Urothelium cell line (cell line): ENCODE measurements at regions not wholly inside any gene's neighbourhood (a gene's known extent, or its start where the extent isn't known, plus 50 kb on each side); places are given as distances from the start of the nearest gene placed in this dataset.
A peak's percentile ranks its signal among the peaks of the same experiment; 100 is the strongest.
"Not testable (repeated sequence)": the region's sequence is repeated elsewhere in the genome, so short reads cannot be mapped to it uniquely, and the experiment has no call there.

Experiments
- DNase-seq: peaks from one replicate; pipeline ENCODE4 v3.0.0; 2011; ENCODE audit warnings: low spot score, mixed read lengths
- FAIRE-seq: peaks from 2 replicates; lab custom pipeline; 2011; peaks lifted over from hg19 to GRCh38; lab: Jason Lieb, UNC

- no peak for DNase-seq
Observed at GRCh38 chr5:101673120-101673519, 623.0 kb downstream of the SLCO4C1 start.

GRCh38 chr5:101664071-101664791, 631.9 kb downstream of the SLCO4C1 start:
- no peak for FAIRE-seq
- no peak for DNase-seq

More at GRCh38 chr5:101673120-101673519, 623.0 kb downstream of the SLCO4C1 start:
- no peak for FAIRE-seq

DNA sequence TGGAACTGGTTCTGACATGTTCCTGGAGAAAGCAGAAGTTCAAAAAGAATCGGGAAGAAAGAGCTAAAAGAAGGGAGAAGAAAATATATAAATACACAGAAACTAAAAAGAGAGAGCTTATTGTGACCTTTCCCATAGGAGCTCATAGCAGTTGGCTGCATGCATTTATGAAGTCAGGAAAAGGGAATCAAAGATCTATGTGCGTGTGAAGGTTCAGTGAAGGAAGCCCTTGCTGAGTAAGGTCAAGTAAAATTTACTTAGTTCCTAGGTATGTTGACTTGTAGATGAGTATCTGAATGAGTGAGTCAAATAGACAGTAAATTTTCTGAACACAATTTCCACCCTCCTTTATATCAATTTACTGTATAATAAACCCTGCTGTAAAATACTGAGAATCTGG, 632.5 kb downstream of the SLCO4C1 start:
- DNase-seq (no peak), FAIRE-seq (no peak)

GRCh38 chr5:101662263-101662662, 633.8 kb downstream of the SLCO4C1 start:
- FAIRE-seq (no peak), DNase-seq (no peak)

GRCh38 chr5:101658433-101658832, 637.7 kb downstream of the SLCO4C1 start:
- DNase-seq (peak; percentile 27), FAIRE-seq (no peak)

DNA sequence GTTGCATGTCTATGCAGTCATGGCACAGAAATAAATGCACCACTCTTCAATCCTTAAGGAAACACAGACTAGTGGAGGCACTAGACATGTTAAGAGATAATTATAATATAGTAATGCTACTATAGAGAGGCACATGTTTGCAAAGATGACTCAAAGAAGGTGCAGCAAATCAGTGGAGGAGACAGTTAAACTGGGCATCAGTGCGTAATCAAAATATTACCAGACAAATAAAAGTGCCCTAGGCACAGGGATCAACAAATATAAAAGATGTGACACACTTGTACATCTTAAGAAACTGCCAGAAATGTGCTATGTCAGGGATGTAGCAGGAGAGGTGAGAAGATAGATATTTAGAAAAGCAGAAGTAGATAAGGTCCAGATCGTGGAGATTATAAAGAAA, 642.1 kb downstream of the SLCO4C1 start:
- no peak for DNase-seq
- FAIRE-seq, result no peak

DNA sequence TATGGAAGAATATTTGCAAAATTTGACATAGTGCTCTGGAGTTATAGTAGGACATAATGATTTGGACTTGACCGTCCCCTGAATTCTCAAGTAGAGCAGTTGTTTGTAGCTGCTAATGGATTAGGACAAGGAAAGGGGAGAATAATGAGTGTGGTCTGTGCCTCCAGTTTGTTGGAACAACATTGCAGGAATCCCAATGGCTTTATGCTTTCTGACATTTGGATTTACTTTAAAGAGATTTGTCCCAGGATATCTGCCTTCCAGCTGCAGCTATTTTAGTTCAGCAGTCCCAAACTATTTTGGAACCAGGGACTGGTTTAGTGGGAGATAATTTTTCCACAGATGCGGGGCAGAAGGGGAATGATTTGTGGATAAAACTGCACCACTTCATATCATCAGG, 648.2 kb downstream of the SLCO4C1 start:
- no peak for DNase-seq
- FAIRE-seq, result no peak

DNA sequence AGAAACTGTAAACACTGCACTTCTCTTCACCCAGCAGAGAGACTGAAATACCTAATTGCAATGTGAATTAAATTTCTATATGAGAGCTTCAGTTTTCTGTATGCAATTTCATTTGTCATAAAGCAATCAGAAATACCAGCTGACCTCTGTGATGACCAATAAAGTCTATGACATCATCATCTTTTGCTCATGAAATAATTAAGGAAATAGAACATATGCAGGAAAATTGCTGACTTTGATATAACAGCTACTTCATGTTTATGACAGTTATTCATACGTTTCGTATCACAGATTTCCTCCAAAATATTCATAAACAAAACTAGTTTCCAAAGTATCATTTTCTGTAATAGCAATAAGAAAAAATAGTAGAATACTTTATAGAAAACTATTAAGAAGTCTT, 652.3 kb downstream of the SLCO4C1 start:
- DNase-seq, result no peak
- no peak for FAIRE-seq

- FAIRE-seq (no peak), DNase-seq (no peak)
Observed at GRCh38 chr5:101637599-101637998, 658.5 kb downstream of the SLCO4C1 start.

DNA sequence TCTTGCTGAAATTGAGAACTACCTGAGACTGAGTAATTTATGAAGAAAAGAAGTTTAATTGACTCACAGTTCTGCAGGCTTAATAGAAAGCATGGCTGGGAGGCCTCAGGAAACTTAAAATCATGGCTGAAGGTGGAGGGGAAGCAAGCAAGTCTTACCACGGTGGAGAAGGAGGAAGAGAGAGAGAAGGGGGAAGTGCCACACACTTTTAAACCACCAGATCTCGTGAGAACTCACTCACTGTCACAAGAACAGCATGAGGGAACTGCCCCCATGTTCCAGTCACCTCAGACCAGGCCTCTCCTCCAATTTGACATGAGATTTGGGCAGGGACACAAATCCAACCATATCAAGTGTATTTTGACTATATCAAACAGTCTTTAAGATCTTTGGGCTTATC, 668.3 kb downstream of the SLCO4C1 start:
- not testable (repeated sequence) for DNase-seq, FAIRE-seq

GRCh38 chr5:101626572-101626971, 669.5 kb downstream of the SLCO4C1 start:
- no peak for FAIRE-seq
- no peak for DNase-seq

DNA sequence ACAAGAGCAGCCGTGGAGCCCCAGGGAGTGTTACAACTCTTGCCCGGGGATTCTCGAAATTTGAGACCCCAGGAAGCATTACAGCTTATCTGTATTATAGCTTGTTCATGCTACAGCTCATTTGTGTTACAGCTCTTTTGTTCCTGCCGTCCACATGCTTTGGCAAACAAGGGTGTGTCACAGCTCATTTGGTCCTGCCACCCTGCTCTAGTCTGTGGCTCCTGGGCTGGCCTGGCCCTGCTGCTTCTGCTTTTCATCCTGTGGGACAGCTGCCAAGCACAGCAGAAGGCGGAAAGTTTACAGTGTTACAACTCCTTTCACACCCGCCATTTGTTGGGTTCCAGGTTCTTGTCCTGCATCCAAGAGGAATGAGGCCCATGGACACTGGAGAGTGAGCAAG, 685.0 kb downstream of the SLCO4C1 start:
- FAIRE-seq (no peak), DNase-seq (no peak)

- FAIRE-seq (no peak), DNase-seq (no peak)
Observed at GRCh38 chr5:101608322-101608721, 687.8 kb downstream of the SLCO4C1 start.

- no peak for FAIRE-seq
- no peak for DNase-seq
Observed at GRCh38 chr5:101605700-101606099, 690.4 kb downstream of the SLCO4C1 start.

DNA sequence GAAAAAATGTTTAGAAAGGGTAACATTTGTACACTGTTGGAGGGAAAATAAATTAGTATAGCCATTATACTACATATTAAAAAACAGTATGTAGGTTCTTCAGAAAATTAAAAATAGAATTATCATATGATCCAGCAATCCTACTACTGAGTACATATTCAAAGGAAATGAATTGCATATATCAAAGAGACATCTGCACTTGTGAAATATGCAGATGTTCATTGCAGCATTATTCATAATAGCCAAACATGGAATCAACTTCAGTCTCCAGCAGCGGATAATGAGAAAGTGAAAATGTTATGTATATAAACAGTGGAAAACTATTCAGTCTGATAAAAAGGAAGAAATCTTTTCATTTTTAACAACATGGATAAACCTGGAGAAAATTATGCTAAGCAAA, 695.5 kb downstream of the SLCO4C1 start:
- FAIRE-seq, result no peak
- DNase-seq, result no peak

DNA sequence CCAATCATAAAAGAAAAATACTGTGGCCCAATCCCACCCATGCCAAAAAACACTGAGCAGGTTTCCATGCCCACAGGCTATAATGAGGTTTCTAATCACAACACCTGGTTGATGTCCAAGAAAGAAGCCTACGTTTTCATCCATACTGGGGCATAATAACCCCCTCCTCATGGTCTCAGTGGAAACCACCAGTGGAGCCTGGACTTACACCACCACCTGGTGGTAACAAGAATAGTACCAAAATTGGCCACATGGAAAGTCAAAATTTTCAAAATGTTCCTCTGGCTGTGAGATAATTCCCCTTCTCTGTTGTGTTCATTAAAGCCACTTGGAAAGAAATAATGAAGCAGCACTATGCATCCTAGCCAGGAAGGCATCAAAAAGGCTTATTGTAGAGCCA, 687.3 kb upstream of the ST8SIA4 start:
- no peak for DNase-seq
- FAIRE-seq, result no peak

DNA sequence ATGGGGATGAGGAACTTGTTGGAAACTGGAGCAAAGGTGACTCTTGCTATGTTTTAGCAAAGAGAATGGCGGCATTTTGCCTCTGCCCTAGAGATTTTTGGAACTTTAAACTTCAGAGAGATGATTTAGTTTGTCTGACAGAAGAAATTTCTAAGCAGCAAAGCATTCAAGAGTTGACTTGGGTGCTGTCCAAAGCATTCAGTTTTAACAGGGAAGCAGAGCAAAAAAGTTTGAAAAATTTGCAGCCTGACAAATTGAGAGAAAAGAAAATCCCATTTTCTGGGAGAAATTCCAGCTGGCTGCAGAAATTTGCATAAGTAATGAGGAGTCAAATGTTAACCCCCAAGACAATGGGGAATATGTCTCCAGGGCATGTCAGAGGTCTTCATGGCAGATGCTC, 682.3 kb upstream of the ST8SIA4 start:
- DNase-seq, result no peak

GRCh38 chr5:101580591-101580990, 677.5 kb upstream of the ST8SIA4 start:
- DNase-seq (no peak), FAIRE-seq (no peak)

More for the DNA sequence above, 682.3 kb upstream of the ST8SIA4 start:
- FAIRE-seq, result no peak

DNA sequence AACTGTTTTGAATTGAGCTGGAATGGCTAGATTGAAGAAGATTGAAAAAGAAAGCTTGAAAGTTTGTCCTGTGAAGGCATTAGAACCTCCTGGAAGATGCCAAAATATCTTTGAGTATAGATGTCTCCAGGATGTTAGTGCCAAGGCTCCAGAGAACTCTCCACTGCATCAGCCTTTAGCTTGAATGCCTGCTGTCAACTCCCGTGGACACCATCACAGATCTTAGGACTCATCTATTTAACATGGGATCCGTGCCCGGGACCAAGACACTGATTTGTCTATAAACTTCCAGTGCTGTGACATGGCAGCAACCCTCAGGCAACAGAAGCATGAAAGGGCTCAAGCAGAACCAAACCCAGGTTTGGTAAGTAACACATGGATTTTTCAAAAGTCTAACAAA, 670.9 kb upstream of the ST8SIA4 start:
- DNase-seq (no peak), FAIRE-seq (no peak)

DNA sequence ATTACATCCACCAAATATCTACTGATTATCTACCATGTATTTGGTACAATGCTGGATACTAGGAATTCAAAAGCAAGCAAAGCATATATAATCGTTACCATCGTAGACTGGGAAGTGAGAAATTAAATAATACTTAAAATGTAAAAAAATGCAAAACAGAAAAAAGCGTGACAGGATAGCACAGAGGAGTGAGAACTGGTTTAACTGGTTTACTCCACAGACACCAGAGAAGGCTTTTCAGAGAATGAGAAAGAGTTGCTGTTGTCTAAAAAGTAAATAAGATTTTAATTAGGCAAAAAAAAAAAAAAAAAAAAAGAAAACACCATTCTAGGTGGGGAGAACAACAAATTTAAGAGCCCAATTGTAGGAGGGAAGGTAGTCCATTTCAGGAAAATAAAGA, 657.9 kb upstream of the ST8SIA4 start:
- DNase-seq (no peak), FAIRE-seq (no peak)

DNA sequence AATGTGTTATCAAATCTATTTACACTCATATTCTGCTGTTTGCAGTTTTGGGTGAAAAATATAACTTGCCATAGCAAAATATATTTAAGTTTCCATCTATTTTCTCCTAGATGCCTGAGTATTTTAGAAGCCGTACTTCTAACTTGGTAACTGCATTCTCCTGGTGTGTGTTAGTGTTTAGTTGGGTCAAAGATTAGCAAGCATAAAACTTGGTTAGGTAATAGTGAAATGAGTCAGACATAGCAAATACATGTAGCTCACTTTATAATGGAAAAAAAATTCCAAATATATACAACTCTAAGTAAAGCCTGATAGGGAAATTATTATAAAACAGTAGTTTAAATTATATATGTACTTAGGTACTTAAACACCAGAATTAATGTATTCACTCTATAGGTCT, 640.7 kb upstream of the ST8SIA4 start:
- DNase-seq, result no peak
- FAIRE-seq, result no peak

GRCh38 chr5:101539315-101539714, 636.2 kb upstream of the ST8SIA4 start:
- DNase-seq (no peak), FAIRE-seq (no peak)

DNA sequence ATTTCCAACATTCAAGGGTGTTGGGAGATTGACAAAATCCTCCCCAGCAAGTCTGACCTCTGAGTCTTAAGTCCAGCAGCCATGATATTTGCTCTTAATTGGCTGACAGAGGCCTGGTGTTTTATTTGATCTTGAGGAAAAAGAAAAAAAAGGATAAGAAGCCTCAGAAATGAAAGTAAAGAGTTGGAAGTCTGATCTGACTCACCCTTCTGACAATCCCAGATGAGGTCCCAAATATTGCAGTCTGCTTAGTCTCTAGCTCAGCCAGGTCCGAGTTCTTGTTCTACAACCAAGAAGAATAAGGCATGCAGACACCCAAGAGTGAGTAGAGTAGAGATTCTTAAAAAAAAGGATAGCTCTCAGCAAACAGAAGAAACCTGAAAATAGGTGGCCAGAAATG, 632.5 kb upstream of the ST8SIA4 start:
- DNase-seq (no peak), FAIRE-seq (no peak)
